HG03520 (cell line): ENCODE measurements at regions not wholly inside any gene's neighbourhood (a gene's known extent, or its start where the extent isn't known, plus 50 kb on each side); places are given as distances from the start of the nearest gene placed in this dataset.

ENCODE experiments used
- ATAC-seq: cut with Tn5 transposase; IDR thresholded peaks from one replicate; pipeline ENCODE4 v1.9.1; 2021; ENCODE audit warnings: mild to moderate bottlenecking, moderate library complexity; ENCODE audit not compliant: unreplicated experiment

DNA sequence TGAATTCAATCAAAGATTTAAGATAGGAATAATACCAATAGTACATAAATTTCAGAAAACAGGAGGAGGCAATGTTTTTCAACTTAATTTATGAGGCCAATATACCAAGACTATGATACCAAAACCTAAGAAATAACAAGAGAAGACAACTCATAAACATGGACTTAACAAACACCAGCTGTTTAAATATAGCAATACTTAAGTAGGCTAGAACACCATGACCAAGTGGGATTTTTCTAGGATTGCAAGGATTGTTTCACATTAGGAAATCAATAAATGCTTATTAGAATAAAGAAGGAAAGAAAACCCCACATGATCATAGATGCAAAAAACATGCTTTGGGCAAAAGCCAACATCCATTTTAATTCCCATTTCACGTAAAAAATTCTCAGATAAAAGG lies 355.1 kb downstream of the EPM2A start:
- ATAC-seq: no peak

DNA sequence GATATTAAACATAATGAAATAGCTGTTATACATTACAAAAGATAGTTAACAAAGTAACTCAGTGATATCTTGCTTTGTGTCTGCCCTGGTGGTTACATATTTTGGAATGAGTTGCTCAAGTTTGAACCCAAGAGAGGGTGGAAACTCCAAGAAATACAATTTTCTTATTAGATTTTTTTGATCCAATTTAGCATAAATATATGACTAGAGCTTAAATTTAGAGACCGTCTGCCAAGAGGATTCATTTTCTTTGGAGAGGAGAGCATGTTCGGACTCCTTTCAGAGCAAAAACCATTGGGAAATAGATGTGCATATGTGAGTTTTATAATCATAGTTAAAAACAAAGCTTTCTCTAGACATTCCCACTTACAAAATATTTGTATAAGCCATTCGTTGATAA lies 353.4 kb downstream of the EPM2A start:
- no peak for ATAC-seq

DNA sequence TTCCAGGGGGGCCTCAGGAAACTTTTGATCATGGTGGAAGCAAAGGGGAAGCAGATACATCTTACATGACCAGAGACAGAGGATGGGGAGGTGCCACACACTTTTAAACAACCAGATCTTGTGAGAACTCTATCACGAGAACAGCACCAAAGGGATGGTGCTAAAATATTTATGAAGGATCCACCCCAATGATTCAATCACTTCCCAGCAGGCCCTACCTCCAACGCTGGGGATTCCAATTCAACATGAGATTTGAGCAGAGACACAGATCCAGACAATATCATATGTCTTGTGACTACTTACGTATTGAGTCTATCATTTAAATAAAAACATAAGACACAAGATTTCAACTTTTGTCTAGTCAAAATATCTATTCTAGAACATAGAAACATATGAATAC lies 351.9 kb downstream of the EPM2A start:
- no peak for ATAC-seq

DNA sequence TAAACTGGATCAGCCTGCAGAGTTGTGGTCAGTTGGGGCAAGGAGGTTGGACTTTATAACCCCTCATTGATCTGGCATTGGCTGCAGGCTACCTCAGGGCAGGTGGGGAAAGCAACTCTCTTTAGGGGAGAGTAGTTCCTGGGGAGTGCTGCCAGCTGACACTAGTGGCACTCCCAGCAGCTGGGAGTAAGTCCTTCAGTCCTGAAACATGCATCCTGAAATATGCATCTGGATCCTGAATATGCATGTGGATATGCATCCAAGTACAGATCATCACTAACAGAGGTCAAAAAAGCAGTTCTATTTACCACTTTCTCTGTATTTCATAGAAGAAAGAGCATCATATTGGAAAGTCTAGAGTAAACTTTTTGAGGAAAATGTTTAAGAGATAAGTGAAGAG lies 350.8 kb downstream of the EPM2A start:
- no peak for ATAC-seq

DNA sequence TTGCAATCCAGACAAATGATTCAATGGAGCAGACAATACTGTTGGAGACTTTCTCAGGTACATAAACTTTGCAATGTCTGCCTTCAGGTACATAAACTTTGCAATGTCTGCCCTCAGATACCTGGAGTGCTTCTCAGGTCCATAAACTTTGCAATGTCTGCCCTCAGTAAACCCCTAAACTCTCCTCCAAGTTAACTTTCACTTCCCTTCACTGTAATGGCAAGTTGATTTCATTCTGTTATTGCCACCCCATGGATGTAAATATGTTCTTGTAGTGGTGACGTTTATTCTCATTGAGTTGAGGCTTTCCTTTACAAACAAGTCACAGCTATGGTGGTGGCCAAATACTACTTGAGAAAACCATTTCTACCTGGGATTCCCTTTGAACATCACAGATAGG lies 338.8 kb downstream of the EPM2A start:
- ATAC-seq: no peak

DNA sequence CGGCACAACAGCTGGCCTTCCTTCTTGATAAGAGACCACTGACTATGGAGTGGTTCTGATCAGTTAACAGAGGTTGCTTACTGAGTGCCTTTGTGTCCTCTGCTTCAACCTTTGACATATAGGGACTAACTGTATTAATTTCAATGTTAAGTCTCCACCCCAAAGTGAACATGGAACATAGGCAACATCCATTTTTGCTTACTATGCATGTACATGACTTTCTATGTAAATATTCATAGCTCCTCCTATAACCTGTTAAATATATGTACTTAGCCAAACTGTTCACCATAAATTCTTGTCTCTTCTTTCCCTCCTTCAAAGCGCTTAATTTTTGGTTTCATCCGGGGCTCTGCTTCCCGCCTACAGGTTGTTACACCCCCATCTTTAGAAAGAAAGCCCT lies 334.8 kb downstream of the EPM2A start:
- ATAC-seq: no peak

DNA sequence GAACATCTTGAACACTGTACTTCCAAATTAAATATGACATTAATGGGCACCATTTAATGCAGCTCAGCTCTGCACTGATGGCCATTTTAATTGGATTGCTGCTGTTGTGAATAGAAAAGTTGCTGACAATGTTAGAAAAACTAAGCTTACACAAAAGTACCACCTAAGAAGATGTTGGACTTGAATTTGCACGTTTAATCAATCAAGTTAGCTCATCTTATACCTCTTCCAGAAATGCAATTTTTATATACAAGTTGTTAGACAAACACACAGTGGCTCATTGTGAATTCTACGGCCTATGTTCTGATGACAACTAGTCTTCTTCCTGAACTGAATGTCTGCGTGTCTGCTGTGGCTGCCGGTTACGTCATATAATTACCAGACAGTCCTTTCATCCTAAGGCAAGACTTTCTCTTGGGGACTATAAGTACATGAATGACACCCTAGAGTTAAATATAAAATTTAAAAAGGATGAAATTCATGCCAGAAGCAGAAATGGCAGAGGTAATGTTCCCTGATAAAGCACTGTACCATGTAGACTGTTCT lies 330.2 kb downstream of the EPM2A start:
- ATAC-seq: no peak

DNA sequence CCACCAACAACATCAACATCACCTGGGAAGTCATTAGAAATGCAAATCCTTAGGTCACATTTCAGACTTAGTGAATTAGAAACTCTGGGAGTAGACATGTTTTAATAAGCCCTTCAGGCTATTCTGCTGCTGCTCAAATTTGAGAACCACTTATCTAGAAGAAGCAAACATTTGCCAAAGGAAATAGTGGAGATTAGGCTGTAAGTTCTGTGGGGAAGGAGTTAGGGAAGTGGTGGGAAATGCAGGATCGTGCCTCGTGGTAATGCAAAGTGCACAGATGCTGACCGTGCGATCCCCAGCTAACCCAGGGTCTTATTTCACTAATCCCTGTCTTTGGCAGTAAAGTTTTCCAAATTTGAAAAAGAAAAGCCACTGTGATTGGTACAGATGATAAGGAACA lies 328.5 kb downstream of the EPM2A start:
- no peak for ATAC-seq

DNA sequence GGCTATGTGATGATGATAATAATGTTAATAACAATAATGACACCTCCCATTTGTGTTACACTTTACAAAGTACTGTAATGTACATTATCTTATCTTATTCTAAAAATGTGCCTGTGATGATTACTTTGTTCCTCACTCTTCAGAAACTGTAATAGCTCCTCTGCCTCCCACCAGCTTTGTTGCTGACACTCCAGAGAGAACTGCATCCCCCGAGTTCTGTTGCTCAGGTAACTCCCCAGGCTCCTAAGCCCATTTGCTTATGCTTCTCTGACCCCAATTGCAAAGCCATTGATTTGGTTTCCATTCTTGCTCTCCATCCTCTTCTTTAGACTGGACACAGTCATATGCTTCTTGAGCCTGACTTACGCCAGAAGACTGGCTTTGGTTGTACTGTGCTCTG lies 319.7 kb downstream of the EPM2A start:
- ATAC-seq: no peak

DNA sequence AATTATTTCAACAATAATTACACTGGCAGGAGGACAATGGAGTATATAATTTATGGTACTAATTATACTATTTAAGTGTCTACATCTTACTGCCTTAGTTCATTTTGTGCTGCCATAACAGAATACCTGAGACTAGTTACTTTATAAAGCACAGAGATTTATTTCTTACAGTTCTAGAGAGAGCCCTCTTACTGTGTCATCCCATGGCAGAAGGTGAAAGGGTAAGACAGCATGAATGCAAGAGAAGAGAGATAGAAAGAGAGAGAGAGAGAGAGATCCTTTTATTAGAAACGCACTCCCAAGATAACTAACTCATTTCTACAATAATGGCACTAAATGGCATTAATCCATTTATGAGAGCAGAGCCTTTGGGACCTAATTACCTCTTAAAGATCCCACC lies 314.7 kb downstream of the EPM2A start:
- no peak for ATAC-seq

DNA sequence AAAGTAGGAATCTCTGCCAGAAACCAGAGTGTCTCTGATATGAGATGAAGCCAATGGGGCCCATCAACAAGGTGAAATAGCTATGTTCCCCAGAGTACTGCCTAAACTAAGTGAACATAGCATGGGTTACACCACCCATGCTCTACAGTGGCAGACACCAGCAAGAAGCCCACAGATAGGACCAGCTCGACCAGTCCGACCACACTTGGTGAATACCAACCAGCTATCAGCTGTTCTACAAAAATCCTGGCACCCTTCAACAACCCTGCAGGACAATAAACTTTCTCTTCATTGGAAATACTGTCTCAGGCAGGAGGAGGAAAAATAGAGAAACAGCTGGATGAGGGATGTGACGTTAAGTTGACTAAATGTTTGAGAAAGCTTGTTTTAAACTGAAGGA lies 311.4 kb downstream of the EPM2A start:
- ATAC-seq: no peak

DNA sequence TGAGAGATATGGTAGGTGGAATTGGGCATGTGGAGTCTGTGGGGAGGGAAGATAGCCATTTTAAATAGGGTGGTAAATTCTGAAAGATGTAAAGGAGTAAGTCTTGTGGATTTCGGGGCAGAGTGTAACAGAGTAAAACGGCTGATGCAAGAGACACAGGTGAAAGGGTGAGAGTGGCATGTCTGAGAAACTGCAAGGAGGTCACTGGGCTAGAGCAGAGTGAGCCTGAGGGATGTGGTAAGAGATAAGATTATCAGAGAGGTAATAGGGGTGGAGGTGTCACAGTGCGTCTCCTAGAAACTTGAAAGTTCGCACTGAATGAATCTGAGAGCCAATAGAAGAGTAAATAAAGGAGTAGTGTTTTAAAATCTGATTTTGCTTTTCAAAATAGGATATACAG lies 308.1 kb downstream of the EPM2A start:
- no peak for ATAC-seq

DNA sequence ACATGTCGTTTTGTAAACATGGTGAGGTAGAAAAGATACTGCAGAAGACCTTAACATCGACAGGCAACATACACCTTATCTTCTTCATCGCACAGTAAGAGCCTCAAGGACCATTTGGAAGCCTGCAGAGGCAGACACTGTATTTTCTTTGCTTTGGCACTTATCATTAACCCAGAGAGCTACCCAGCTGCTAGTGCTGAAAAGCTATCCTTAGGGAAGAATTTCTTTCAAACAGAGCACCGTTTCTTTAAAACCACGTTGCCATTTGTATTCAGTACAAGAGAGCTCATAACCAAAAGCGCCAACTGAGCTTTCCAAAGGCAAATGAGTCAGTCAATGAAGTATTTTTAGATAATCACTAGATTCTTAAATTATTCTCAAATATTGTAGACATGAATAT lies 306.6 kb downstream of the EPM2A start:
- ATAC-seq: no peak

DNA sequence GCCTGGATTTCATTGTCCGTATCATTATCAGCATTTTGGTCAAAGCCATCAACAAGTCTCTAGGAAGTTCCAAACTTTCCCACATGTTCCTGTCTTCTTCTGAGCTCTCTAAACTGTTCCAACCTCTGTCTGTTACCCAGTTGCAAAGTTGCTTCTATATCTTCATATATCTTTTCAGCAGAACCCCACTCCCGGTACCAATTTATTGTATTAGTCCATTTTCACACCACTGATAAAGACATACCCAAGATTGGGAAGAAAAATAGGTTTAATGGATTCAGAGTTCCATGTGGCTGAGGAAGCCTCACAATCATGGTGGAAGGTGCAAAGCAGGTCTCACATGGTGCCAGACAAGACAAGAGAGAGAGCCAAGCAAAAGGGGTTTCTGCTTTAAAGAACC lies 293.2 kb downstream of the EPM2A start:
- ATAC-seq: no peak

DNA sequence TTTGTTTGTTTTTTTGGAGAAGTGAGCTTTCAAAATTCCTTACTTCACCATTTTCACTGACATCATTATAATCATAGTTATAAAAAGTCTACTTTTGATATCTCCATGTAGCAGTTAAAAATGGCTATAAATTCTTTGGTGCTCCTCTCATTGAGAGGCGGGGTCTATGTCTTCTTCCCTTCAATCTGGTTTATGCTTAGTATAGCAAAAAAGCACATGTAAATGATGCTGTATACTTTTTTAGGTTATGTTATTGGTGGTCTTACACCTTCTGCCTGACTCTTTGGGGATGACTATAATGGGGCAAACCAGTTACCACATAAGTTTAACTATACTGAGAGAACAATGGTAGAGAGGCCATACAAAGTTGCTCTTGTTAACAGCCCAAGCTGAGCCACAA lies 289.6 kb downstream of the EPM2A start:
- no peak for ATAC-seq

DNA sequence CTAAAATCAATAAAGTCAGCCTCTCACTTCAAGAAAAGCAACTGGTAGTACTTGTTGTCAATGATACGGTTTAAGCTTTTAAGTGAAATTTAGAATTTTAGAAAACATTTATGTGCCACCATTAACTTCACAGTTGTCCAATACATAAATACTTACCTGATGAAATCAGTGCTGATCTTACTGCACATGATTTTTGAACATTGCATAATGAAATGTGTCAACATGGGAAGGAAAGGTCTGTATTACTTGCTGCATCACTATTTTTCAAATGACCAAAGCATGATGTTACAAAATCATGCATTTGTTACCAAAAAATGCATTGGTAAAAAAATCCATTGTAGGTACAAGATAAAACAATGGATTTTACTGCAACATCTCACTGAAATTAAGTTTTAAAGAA lies 284.3 kb downstream of the EPM2A start:
- no peak for ATAC-seq

DNA sequence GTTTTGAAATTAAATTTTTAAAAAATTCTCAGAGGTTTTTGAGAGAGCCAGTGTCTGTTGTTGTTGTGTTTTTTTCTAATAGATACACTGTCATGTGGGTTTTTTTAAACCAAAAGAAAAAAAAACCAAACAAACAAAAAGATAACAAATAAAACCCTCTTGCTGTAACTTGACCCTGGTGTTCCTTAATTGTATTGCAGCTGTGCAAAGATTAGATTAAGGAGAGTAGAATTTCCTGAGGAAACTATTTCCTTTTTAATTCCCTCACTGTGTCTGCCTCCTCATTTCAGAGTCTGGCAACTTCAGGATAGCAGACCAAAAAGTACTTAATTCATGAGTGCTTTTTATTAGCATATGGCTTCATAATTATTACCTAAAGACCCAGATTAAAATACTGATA lies 281.9 kb downstream of the EPM2A start:
- ATAC-seq: no peak

DNA sequence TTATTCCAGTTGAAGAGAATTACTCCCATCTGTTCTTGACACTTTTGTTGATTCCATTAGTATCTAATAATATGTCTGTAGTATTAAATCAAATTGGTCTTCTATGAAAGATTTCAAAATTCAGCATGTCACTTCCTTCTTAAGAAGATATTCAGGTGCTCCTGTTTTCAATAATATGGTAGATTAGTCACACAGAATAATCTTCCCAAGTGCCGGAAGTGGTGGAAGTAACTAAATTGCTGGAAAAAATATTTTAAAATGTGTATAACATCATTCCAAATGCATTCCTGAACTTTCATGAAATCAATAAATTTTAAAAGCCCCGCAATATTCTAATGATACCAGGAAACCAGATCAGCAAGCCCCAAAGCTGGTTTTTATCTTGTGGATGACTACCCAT lies 281.3 kb downstream of the EPM2A start:
- ATAC-seq: no peak

DNA sequence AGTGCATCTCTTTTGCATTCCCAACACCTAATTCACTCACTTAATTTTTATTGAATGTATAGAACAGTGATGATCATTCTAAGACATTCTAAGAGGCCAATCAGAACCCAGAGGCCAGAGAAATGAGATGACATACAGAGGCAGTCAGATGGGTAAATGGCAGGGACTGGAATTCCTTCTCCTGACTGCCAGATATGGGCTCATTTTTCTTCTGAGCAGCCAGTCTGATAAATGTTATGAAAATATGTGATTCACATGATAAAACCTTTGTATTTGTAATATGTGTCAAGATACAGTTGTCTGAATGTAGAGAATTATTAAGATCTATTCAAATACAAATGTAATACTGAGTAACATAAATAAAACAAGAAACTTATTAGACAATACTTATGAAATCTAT lies 277.8 kb downstream of the EPM2A start:
- ATAC-seq: no peak

DNA sequence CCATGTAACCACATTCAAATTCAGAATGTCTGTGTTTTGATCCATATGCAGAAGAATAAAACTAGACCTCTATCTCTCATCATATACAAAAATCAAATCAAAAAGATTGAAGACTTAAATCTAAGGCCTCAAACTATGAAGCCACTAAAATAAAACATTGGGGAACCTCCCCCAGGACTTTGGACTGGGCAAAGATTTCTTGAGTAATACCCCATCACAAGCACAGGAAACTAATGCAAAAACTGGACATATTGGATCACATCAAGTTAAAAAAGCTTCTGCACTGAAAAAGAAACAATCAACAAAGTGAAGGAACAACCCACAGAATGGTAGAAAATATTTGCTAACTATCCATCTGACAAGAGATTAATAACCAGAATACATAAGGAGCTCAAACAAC lies 266.8 kb downstream of the EPM2A start:
- no peak for ATAC-seq

DNA sequence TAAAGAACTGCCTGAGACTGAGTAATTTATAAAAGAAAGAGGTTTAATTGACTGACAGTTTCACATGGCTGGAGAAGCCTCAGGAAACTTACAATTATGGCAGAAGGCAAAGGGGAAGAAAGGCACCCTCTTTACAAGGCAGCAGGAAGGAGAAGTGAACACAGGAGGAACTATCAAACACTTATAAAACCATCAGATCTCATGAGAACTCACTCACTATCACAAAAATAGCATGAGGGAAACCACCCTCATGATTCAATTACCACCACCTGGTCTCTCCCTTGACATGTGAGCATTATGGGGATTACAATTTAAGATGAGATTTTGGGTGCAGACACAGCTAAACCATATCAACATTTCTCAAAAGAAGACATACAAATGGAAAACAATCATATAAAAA lies 266.3 kb downstream of the EPM2A start:
- no peak for ATAC-seq

DNA sequence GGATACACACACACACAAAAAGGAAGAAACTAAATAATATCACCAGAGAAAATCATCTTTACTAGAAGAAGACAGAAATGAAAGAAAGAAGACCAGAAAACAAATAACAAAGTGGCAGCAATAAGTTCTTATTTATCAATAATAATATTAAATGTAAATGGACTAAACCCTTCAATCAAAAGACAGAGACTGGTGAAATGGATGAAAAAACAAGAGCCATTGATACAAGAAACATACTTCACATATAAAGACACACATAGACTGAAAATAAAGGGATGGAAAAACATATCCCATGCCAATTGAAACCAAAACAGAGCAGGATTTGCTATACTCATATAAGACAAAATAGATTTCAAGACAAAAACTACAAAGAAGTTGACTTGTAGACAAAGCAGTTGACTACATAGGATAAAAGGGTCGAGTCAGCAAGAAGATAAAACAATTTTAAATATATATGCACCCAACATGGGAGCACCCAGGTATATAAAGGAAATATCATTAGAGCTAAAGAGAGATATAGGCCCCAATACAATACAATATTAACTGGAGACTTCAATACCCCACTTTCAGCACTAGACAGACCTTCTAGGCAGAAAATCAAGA lies 259.4 kb downstream of the EPM2A start:
- ATAC-seq: no peak

DNA sequence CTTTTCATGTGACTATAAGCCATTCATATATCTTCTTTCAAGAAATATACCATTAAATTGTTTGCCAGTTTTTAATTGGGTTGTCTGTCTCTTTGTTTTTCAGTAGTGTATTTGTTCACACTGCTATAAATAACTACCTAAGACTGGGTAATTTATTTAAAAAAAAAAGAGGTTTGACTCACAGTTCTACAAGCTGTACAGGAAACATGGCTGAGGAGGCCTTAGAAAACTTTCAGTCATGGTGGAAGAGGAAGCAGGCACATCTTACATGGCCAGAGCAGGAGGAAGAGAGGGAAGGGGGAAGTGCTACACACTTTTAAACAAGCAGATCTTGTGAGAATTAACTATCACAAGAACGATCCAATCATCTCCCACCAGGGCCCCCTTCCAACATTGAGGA lies 255.3 kb downstream of the EPM2A start:
- peak; percentile 55 for ATAC-seq
